ENCODE measurements at regions not wholly inside any gene's neighbourhood (a gene's known extent, or its start where the extent isn't known, plus 50 kb on each side); places are given as distances from the start of the nearest gene placed in this dataset.

DNA sequence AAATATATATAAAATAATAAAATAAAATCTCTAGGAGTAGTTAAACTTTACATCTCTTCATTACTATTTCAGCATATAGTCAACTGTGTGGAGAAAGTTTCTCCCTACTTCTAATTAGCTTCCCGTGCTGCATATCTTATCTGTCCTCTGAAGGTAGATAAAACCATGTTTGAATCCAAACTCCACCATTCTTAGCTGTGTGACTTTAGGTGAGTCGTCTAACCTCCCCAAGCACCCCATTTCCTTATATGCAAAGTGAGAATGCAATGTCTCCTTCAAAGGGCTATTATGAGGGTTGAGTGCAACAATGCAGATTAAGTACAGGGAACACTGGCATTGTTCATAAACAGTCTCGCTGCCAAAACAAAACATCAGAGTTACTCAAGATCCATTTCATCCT, 80.8 kb upstream of the DRD2 start:
- in situ Hi-C loops (cut with HindIII; ENCODE audit: low sequenced_read_pairs): no loop called here

DNA sequence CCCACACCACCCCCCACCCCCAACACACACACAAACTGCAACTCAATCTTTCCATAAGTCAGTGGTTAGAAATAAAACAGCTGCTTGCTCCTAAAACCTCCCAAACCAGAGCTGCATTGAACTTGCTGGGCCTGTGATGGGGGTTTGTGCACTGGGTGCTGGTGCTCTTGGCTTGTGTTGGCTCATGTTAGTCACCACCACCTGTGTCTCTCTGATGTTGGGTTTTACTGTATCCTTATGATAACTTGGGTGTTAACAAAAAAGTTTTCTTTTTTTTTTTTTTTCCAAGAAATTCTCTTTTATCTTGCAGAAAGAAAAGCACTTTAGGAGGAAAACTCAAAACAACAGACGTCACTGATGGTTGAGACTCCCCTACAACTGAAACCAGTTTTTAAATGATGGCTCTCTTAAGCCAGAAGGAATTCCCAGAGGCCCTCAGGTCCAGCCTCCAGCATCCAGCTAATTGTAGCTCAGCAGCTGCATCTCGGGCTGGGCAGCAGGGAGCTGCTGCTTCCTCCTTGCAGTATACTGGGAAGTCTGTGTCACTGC, 79.9 kb upstream of the DRD2 start:
- in situ Hi-C loops (cut with HindIII; ENCODE audit: low sequenced_read_pairs): no loop called here

- in situ Hi-C loops (cut with HindIII; ENCODE audit: low sequenced_read_pairs): loop anchor here (5.0 kb wide), 1 partner anchor 42 kb away; no protein-coding TSS in a partner anchor
These were observed 79.3 kb upstream of the DRD2 start for GRCh38 chr11:113554526-113554925.

DNA sequence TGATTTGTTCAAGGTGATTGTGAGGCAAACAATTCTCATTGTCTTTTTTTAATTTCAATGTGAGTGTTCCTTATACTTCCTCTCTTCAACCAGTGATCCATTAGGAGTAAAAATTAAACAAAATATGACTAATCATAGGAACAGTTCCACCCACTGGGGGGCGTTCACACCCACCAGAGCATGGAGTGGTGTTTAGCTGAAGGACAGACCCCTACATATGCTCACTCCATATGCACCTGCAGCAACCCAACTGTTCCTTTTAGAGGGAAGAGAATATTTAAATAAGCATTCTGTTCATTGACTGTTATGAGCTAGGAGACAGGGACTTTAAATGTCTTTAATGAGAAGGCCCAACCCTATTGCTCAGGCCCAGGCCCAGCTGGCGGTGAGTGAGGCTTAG, 78.7 kb upstream of the DRD2 start:
- in situ Hi-C loops (cut with HindIII; ENCODE audit: low sequenced_read_pairs): loop anchor here (5.0 kb wide), 1 partner anchor 42 kb away; no protein-coding TSS in a partner anchor

GRCh38 chr11:113553235-113553634, 78.0 kb upstream of the DRD2 start:
- in situ Hi-C loops (cut with HindIII; ENCODE audit: low sequenced_read_pairs): loop anchor here (5.0 kb wide), 1 partner anchor 41 kb away; no protein-coding TSS in a partner anchor

DNA sequence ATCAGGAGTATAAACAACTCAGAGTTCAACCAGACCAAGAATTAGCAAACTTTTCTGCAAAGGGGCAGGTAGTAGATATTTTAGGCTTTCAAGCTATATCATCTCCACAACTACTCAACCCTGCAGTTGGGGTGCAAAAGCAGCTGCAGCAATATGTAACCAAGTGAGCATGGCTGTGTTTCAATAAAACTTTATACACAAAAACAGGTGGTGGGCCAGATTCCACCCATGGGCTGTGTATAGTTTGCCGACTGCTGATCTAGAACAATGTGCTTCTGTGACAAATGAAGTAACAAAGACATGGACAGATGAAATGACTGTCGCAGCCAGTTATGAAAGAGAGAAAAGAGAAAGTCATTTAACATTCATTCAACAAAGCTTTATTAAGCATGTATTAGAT, 77.1 kb upstream of the DRD2 start:
- in situ Hi-C loops (cut with HindIII; ENCODE audit: low sequenced_read_pairs): loop anchor here (5.0 kb wide), 1 partner anchor 40 kb away; no protein-coding TSS in a partner anchor

- in situ Hi-C loops (cut with HindIII; ENCODE audit: low sequenced_read_pairs): loop anchor here (5.0 kb wide), 1 partner anchor 39 kb away; no protein-coding TSS in a partner anchor
These were observed 76.4 kb upstream of the DRD2 start for GRCh38 chr11:113551645-113552044.

DNA sequence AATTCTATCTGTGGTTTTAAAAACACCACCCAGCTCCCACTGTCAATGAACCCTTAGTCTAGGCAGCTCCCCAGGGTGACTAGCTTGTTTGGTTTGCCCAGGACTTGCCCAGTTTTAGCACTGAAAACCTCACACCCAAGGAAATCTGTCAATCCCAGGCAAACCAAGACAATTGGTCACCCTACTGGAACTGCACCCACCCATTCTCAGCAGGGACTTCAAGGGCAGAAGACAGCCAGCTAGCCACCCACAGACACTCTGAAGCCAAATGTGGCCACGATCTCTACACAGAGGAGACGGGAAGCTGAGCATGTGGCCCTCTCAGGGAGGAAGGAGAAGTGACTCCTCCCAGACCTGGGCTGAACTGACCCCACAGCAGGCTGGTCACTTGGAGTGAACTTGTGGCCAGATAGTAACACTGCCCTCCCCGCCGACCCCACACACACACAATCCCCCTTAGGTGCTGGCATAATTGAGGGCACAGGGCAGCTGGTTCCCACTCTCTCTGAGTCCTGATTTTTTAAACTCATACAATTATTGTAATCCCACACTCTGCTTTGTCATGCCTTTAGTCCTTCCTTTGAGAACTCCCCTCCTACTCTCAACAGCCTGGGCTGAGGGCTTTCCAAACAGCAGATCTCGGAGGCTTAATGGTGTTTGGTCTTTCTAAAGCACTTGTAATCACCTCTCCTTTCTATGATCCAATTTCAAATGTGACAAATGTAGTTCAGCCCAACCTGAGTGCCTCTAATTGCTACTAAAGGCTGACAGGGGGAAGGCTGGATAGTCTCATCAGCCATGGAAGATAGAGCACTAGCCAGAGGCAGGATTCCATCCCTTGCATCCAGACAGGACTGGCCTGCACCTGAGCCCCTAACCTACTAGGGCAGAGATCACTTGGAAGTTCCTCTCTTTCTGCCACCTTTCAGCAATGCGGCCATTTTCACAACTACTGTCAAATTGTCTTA, 74.7 kb upstream of the DRD2 start:
- in situ Hi-C loops (cut with HindIII; ENCODE audit: low sequenced_read_pairs): loop anchor here (5.0 to 10.0 kb wide), 2 partner anchors 38 to 95 kb away; no protein-coding TSS in a partner anchor

DNA sequence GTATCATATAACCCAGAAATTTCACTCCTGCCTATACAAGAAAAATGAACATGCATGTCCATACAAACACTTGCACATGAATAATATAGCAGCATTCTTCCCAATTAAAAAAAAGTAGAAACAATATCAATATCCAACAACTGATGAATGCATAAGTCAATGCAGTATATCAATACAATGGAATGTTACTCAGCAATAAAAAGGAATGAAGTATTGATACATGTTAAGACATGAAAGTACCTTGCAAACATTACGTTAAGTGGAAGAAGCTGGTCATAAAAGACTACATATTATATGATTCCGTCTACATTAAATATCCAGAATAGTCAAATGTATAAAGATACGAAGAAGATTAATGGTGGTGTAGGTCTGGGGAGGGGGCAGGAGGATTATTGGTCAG, 73.9 kb upstream of the DRD2 start:
- in situ Hi-C loops (cut with HindIII; ENCODE audit: low sequenced_read_pairs): loop anchor here (10.0 kb wide), 1 partner anchor 94 kb away; no protein-coding TSS in a partner anchor

DNA sequence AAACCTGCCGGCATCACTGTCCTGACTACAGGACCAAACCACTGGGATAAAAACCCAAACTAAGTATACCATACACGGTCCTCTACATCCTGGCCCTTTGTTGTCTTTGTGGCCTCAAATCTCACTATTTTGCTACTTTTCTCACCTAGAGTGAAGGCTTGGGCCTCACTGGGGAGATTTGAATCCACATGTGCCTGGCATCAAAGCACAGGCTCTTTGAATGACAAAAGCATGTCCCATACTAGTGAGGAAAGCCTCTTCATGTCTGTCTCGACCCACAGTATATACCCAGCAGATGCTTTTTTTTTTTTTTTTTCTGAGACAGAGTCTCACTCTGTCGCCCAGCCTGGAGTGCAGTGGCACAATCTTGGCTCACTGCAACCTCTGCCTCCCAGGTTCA, 72.5 kb upstream of the DRD2 start:
- in situ Hi-C loops (cut with HindIII; ENCODE audit: low sequenced_read_pairs): loop anchor here (10.0 kb wide), 1 partner anchor 93 kb away; no protein-coding TSS in a partner anchor

GRCh38 chr11:113546757-113547507, 71.7 kb upstream of the DRD2 start:
- in situ Hi-C loops (cut with HindIII; ENCODE audit: low sequenced_read_pairs): loop anchor here (10.0 kb wide), 1 partner anchor 92 kb away; no protein-coding TSS in a partner anchor

DNA sequence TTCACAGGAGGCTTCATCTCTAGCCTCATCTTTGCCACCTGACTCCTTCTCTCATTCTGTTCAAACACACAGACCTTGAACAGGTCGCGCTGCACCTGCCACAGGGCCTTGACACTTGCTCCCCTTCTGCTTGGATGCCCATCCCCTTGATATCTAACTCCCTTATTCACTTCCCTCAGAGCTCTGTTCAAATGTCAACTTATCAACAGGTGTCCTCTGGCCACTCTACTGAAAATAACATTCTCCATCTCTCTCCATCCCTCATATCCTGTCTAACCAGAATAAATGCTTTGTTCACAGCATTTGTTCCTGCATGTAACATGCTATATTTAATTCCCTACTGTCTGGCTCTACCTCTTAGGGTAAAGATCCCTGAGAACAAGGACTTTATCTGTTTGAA, 67.2 kb upstream of the DRD2 start:
- in situ Hi-C loops (cut with HindIII; ENCODE audit: low sequenced_read_pairs): loop anchor here (10.0 kb wide), 1 partner anchor 88 kb away; no protein-coding TSS in a partner anchor

GRCh38 chr11:113540416-113541330, 65.5 kb upstream of the DRD2 start:
- in situ Hi-C loops (cut with HindIII; ENCODE audit: low sequenced_read_pairs): loop anchor here (10.0 kb wide), 1 partner anchor 86 kb away; no protein-coding TSS in a partner anchor

GRCh38 chr11:113538451-113539412, 63.5 kb upstream of the DRD2 start:
- in situ Hi-C loops (cut with HindIII; ENCODE audit: low sequenced_read_pairs): no loop called here

DNA sequence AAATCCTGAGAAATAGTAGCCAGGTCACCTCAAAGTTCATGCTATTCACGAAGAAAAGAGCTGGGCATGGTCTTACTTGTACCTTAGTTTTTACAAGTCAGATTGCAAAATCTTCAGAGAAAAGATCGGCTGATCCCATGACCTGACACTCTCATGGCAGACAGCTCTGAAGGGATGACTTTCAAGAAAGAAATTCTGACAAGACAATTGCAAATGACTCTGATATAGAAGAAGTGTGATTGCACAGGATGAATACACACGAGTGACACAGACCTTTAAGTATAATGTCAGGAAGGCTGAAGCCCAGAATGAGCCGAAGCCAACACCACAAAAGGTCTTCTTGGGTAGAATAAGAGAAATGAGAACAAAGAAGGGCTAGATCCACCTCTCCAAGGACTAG, 59.4 kb upstream of the DRD2 start:
- in situ Hi-C loops (cut with HindIII; ENCODE audit: low sequenced_read_pairs): no loop called here

GRCh38 chr11:113533425-113533698, 58.2 kb upstream of the DRD2 start:
- in situ Hi-C loops (cut with HindIII; ENCODE audit: low sequenced_read_pairs): no loop called here

- in situ Hi-C loops (cut with HindIII; ENCODE audit: low sequenced_read_pairs): no loop called here
These were observed 57.7 kb upstream of the DRD2 start for GRCh38 chr11:113532697-113533424.

Data from endothelial cell of hepatic sinusoid (primary cell).